Subcutaneous abdominal adipose tissue (tissue), 5 donors: ENCODE measurements at regions not wholly inside any gene's neighbourhood (a gene's known extent, or its start where the extent isn't known, plus 50 kb on each side); places are given as distances from the start of the nearest gene placed in this dataset.

Source experiments
- H3K27ac ChIP-seq: one replicate; pipeline ENCODE4 v1.7.0; 2013; ENCODE audit warnings: low read depth, mild to moderate bottlenecking, inconsistent platforms, low read length, moderate library complexity
- H3K27me3 ChIP-seq, 5 donors: one replicate each; pipeline ENCODE4 v1.7.0; 2013; ENCODE audit warnings: low read length in 5 of 5, inconsistent platforms in 1 of 5; ENCODE audit not compliant: control insufficient read depth in 5 of 5, insufficient read depth in 4 of 5
- H3K36me3 ChIP-seq, 5 donors: one replicate each; pipeline ENCODE4 v1.7.0; 2013; ENCODE audit warnings: low read length in 5 of 5; ENCODE audit not compliant: control insufficient read depth in 5 of 5, insufficient read depth in 5 of 5
- H3K4me1 ChIP-seq, 5 donors: one replicate each; pipeline ENCODE4 v1.7.0; 2013; ENCODE audit warnings: low read length in 5 of 5, mild to moderate bottlenecking in 3 of 5, moderate library complexity in 1 of 5; ENCODE audit not compliant: control insufficient read depth in 5 of 5, insufficient read depth in 5 of 5
- H3K4me3 ChIP-seq, 5 donors: one replicate each; pipeline ENCODE4 v1.7.0; 2013; ENCODE audit warnings: low read length in 5 of 5, low read depth in 1 of 5
- H3K9ac ChIP-seq, 5 donors: one replicate each; pipeline ENCODE4 v1.7.0; 2013; ENCODE audit warnings: low read length in 5 of 5, mild to moderate bottlenecking in 4 of 5, moderate library complexity in 3 of 5
- H3K9me3 ChIP-seq, 5 donors: one replicate each; pipeline ENCODE4 v1.7.0; 2013; ENCODE audit warnings: low read length in 5 of 5; ENCODE audit not compliant: control insufficient read depth in 5 of 5
- donor health status: healthy.
- donor health status: healthy.
- donor health status: healthy.
- donor health status: healthy.
- donor health status: healthy.

DNA sequence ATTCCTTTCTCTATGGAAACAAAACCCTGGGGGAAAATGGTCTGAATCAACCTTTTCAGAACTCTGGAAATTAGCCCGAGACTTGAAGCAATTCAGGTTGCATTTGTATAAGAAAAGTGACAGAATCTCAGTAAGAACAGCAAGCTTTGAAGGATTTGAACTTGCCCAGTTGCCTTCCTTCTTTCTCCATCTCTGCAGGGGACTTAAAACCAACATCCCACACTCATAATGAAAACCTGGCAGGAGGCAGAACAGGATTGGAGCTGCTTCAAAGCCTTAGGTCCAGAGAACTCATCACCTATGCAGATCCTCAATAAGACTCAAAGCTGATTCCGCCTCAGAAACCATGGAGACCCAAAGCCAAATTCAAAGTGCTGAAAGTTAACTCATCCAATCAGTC, 790.5 kb upstream of the ID2 start:
- Histone ChIP-seq H3K9ac (no peak overlapping the region), H3K27me3 (peaks cover 0 to 2% (median 0%) of the 10 kb centered on the region in 5 donors), H3K36me3 (no peaks in the 10 kb centered on the region), H3K9me3 (peaks cover 0 to 7% (median 0%) of the 10 kb centered on the region in 5 donors), H3K27ac (no peak overlapping the region), H3K4me3 (no peak overlapping the region), H3K4me1 (no peaks in the 10 kb centered on the region)

DNA sequence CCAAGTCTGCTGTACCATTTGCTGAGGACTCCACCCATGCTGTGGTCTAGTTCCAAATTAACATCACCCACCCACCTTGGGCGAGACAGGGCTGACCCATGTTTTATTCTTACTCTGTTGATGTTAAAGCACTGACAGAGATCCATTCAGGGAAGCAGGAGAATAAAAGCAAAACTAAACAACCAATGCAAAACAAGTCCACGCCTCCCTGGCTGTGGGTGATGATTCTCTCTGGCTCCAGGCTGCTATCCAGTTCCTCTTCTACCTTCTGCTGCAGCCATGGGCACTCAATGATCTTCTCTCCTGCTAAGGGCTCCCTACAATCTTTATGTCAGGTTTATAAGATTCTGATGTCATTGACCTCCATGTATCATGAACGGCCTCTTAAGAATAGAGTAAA, 786.6 kb upstream of the ID2 start:
- Histone ChIP-seq H3K4me3 (no peak overlapping the region), H3K27ac (no peak overlapping the region), H3K36me3 (no peaks in the 10 kb centered on the region), H3K4me1 (no peaks in the 10 kb centered on the region), H3K9ac (no peak overlapping the region), H3K9me3 (peaks cover 0 to 7% (median 0%) of the 10 kb centered on the region in 5 donors), H3K27me3 (no peaks in the 10 kb centered on the region)

DNA sequence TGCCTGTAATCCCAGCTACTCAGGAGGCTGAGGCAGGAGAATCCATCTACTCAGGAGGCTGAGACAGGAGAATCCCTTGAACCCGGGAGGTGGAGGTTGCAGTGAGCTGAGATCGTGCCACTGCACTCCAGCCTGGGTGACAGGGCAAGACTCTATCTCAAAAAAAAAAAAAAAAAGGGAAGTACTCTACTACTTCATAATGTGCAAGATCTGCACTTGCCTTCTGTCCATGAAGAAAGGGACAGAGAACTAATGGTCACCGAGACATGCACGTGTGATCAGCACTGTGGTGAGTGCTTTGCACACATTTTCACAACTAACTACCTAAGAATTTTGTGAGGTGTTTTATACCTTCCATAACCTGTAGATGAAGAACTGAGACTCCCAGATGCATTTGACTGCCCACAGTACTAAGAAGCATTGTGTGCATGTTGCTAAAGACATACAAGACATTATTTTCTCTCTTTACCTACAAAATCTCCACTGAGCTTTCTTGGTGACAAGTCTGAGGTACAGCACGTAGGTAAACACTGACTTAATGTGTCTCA, 784.8 kb upstream of the ID2 start:
- Histone ChIP-seq H3K4me3 (no peak overlapping the region), H3K27ac (no peak overlapping the region), H3K36me3 (no peaks in the 10 kb centered on the region), H3K9ac (no peak overlapping the region), H3K9me3 (peaks cover 0 to under 1% (median 0%) of the 10 kb centered on the region in 5 donors), H3K27me3 (no peaks in the 10 kb centered on the region), H3K4me1 (no peaks in the 10 kb centered on the region)

DNA sequence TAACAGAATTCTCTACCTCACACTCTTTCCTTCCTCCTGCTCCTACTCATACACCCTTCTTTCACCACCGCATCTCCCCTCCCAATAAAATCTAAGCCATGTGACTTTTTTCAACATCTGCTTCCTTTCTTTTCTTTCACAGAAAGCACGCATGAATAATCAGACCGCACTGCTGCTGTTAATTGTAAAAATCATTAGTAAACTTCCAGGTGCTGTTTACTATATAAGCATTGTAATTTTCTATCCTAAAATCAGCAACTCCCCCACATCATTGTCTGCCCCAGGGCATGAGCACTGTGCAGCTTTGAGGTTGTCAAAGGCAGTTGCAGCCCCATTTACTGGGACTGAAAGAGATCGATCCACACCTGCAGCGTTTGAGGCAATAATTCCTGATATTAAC, 782.6 kb upstream of the ID2 start:
- Histone ChIP-seq H3K27ac (no peak overlapping the region), H3K9me3 (no peaks in the 10 kb centered on the region), H3K4me1 (no peaks in the 10 kb centered on the region), H3K9ac (no peak overlapping the region), H3K36me3 (no peaks in the 10 kb centered on the region), H3K27me3 (no peaks in the 10 kb centered on the region), H3K4me3 (no peak overlapping the region)

DNA sequence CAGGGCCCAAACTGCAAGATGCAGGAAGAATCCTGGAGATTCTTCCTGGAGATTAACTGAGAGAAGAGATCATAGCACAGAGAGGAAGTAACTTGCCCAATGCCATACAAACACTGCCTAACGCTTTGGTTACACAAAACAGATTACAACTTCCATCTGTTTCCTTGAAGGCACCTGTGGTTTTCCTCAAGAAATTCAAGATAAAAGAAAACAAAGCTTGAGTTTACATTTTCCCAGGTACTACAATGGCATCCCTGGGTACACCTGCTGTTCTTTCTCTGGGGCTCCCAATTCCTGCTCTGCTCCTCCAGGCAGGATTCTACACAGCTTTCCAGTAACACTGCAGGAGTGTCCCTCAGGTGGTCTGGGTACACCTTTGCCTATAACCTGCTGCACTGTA, 781.9 kb upstream of the ID2 start:
- H3K9me3 ChIP-seq, result no peaks in the 10 kb centered on the region

DNA sequence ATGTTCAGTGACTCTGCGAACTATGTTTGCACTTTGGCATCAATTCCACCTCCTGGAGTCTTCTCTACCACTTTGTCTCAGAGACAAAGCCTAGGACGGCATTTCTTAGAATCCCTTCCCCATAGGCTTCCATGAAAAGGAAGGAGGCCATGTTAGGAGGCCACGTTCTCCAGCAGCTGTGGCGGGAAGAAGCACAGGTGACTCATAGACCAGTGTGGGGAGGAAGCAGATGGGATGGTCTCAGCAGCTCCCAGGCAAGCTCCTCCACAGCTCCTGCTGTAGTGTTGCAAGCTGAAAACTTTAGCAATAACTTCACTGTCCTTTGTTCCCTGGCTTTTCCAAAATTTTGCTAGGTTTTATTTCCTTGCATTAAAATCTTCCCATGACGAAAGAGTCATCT, 781.3 kb upstream of the ID2 start:
- no peaks in the 10 kb centered on the region for H3K27me3 ChIP-seq
- no peaks in the 10 kb centered on the region for H3K9me3 ChIP-seq
- no peaks in the 10 kb centered on the region for H3K4me1 ChIP-seq
- H3K4me3 ChIP-seq, result no peak overlapping the region
- H3K9ac ChIP-seq, result no peak overlapping the region
- no peak overlapping the region for H3K27ac ChIP-seq
- H3K36me3 ChIP-seq, result no peaks in the 10 kb centered on the region

More for the DNA sequence above, 781.9 kb upstream of the ID2 start:
- no peak overlapping the region for H3K9ac ChIP-seq
- H3K4me1 ChIP-seq, result no peaks in the 10 kb centered on the region
- no peaks in the 10 kb centered on the region for H3K27me3 ChIP-seq
- H3K27ac ChIP-seq, result no peak overlapping the region
- no peaks in the 10 kb centered on the region for H3K36me3 ChIP-seq
- no peak overlapping the region for H3K4me3 ChIP-seq

DNA sequence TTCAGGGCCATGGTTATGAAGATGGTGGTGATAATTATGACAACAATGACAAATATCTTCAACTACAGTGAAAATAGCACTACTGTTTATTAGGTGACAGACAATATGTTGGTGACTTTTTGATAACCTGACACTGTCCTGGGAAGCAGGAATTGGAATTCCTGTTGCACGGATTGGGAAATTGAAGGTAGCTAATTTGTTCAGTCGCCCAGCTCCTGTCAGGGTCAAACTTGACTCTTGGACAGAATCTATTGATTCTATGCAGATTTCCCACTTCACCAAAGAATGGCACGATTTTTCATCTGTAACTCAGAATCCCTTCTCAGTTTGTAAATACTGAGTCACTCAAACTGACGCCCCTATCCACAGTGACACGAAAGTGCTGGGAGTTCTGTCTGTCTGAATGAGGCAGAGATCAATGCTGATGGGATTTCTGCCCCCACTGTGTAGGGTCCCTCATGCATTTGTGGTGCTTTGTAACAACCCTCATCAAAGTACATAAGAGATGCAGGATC, 779.5 kb upstream of the ID2 start:
- Histone ChIP-seq H3K9ac (no peak overlapping the region), H3K9me3 (no peaks in the 10 kb centered on the region), H3K4me1 (no peaks in the 10 kb centered on the region), H3K4me3 (no peak overlapping the region), H3K36me3 (no peaks in the 10 kb centered on the region), H3K27me3 (no peaks in the 10 kb centered on the region), H3K27ac (no peak overlapping the region)

DNA sequence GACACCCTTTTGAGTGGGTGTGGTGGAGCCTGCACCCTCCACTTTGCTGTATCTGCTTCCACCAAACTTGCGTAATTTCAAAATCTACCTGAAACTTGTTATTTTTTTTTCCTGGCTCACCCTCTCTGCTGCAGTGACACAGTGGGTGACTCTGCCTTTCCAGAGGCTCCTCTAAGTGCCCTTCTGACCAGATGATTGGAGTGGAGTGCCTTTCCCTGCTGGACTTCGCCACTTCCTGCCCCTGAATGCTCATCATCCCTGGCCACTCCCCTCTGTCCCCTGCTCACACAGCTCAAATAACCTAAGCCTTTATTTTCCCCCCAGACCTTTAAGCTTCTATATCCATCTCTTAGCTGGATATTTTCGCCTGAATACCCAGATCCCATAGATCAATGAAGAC, 777.5 kb upstream of the ID2 start:
- Histone ChIP-seq H3K9ac (no peak overlapping the region), H3K27me3 (no peaks in the 10 kb centered on the region), H3K27ac (no peak overlapping the region), H3K4me1 (no peaks in the 10 kb centered on the region), H3K36me3 (no peaks in the 10 kb centered on the region), H3K4me3 (no peak overlapping the region), H3K9me3 (no peaks in the 10 kb centered on the region)

DNA sequence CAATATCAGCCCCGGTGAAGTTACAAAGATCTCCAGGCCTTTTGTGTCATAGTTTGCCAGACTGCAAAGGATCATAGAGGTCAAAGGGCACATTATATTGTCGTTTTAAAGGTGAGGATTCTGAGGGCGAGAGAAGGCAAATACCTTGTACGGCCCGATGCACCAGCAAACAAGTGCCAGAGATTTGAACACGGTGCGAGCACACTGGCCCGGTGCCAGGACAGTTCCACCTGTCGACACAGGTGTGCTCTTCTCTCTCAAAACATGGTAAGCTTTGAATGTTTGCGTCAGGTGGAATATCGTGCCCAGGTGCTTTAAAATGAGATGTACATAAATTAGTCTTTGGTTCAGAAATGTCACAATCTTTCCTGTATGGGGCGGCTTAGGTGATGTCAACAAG, 776.1 kb upstream of the ID2 start:
- no peak overlapping the region for H3K4me3 ChIP-seq
- no peak overlapping the region for H3K9ac ChIP-seq
- no peaks in the 10 kb centered on the region for H3K9me3 ChIP-seq
- H3K36me3 ChIP-seq, result no peaks in the 10 kb centered on the region
- H3K27me3 ChIP-seq, result no peaks in the 10 kb centered on the region
- H3K27ac ChIP-seq, result no peak overlapping the region
- H3K4me1 ChIP-seq, result no peaks in the 10 kb centered on the region

DNA sequence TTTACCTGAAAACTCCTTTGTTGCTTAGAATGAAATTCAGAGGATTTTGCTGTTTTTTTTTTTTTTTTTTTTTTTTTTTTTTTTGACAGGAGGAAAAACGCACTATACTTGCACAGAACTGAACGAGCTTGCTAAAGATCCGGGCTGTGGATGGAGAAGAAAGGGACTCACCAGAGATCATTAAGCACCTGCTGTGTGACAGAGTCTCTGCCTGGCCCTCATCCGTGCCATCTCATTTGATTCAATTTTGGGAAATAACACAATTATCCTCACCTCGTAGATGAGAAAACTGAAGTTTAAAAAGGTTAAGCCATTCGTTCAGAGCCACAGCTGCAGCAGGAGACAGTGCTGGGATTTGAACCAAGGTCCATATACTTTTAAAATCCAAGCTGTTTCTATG, 775.4 kb upstream of the ID2 start:
- H3K4me1 ChIP-seq, result no peaks in the 10 kb centered on the region
- no peak overlapping the region for H3K27ac ChIP-seq
- no peak overlapping the region for H3K9ac ChIP-seq
- no peak overlapping the region for H3K4me3 ChIP-seq
- no peaks in the 10 kb centered on the region for H3K27me3 ChIP-seq
- H3K9me3 ChIP-seq, result no peaks in the 10 kb centered on the region
- H3K36me3 ChIP-seq, result no peaks in the 10 kb centered on the region

DNA sequence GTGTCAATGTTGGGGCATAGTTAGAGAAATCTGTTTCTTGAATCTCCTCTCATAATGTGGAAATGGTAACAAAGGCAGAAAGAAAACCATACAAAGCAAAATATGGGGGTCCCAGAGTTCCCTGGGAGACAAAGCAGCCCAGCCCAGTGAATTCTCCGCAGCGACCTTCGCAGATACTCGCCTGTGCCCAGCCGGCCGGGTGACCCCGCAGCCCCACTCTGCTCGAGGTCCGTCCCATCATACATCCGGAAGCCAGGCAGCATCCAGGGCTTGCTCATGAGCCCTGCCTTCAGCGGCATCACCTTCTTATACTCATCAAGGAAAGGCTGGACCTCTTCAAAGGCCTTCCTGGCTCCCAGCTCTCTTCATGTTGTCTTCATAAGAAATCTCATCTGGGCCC, 774.8 kb upstream of the ID2 start:
- Histone ChIP-seq H3K4me3 (no peak overlapping the region), H3K4me1 (no peaks in the 10 kb centered on the region)

More for the DNA sequence above, 774.8 kb upstream of the ID2 start:
- no peaks in the 10 kb centered on the region for H3K9me3 ChIP-seq
- H3K27me3 ChIP-seq, result no peaks in the 10 kb centered on the region
- no peak overlapping the region for H3K27ac ChIP-seq
- H3K9ac ChIP-seq, result no peak overlapping the region
- no peaks in the 10 kb centered on the region for H3K36me3 ChIP-seq
